AG04450 (cell line): ENCODE measurements at regions not wholly inside any gene's neighbourhood (a gene's known extent, or its start where the extent isn't known, plus 50 kb on each side); places are given as distances from the start of the nearest gene placed in this dataset.

ENCODE experiments used
- CTCF ChIA-PET: fragments of 300-600, 350-600 bp; formaldehyde crosslinking; extraction: SDS; loops from one replicate; lab custom pipeline; 2022; ENCODE audit warnings: antibody characterized with exemption, inconsistent platforms; lab: Charles Lee
- POLR2A ChIA-PET: fragments of 350-600 bp; formaldehyde crosslinking; extraction: SDS; loops from one replicate; lab custom pipeline; 2021; ENCODE audit warnings: antibody characterized with exemption, inconsistent platforms; lab: Yijun Ruan, JAX
- DNase-seq: peaks from one replicate; pipeline ENCODE4 v3.0.0-alpha.2; 2011; ENCODE audit warnings: low read depth, low spot score
- H3K27ac ChIP-seq: one replicate; pipeline ENCODE4 v1.5.1; 2012; ENCODE audit warnings: low read depth, low read length, control low read depth
- H3K27me3 ChIP-seq: one replicate; pipeline ENCODE4 v1.6.0; 2012; ENCODE audit warnings: low read length; ENCODE audit not compliant: control insufficient read depth, insufficient read depth
- H3K4me3 ChIP-seq: 2 replicates; pipeline ENCODE4 v1.5.1; 2011; ENCODE audit warnings: mild to moderate bottlenecking, low read depth, low read length, control low read depth
- H3K9me3 ChIP-seq: 2 replicates; pipeline ENCODE4 v1.5.1; 2012; ENCODE audit warnings: low read length; ENCODE audit not compliant: control insufficient read depth, insufficient read depth
- TF ChIP-seq, protein P1 (sequence below): IDR thresholded peaks from 2 replicates; pipeline ENCODE4 v1.5.1; 2011; ENCODE audit warnings: low read depth, low read length, control low read depth, inconsistent platforms

DNA sequence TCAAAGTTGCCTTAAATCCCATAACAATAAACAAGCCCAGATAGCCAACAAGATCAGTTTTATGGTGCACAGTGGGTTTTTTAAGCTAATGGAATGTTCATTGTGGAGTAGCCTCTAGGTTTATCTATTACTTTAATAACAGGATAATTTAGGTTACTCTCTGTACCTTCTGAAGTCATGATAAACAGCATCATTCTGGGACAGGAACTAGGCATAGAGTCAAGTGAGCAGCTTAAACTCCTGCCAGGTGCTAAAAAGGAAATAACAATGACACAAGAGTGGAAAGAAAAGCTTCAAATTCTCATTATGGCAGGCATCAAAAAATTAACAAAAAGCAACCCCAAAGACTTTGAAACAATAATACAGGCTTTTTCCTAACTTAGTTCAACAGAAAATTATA lies 228.8 kb downstream of the HACE1 start:
- CTCF ChIA-PET = interaction anchor here (0.6 kb wide), 1 partner anchor 23 kb away, joined by 3 read pairs; no protein-coding TSS in a partner anchor
- Histone ChIP-seq H3K4me3 (no peak overlapping the region), H3K9me3 (no peaks in the 10 kb centered on the region), H3K27ac (no peak overlapping the region), H3K27me3 (no peaks in the 10 kb centered on the region)
- TF ChIP-seq, protein P1, sequence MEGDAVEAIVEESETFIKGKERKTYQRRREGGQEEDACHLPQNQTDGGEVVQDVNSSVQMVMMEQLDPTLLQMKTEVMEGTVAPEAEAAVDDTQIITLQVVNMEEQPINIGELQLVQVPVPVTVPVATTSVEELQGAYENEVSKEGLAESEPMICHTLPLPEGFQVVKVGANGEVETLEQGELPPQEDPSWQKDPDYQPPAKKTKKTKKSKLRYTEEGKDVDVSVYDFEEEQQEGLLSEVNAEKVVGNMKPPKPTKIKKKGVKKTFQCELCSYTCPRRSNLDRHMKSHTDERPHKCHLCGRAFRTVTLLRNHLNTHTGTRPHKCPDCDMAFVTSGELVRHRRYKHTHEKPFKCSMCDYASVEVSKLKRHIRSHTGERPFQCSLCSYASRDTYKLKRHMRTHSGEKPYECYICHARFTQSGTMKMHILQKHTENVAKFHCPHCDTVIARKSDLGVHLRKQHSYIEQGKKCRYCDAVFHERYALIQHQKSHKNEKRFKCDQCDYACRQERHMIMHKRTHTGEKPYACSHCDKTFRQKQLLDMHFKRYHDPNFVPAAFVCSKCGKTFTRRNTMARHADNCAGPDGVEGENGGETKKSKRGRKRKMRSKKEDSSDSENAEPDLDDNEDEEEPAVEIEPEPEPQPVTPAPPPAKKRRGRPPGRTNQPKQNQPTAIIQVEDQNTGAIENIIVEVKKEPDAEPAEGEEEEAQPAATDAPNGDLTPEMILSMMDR = no peak
- no peak for DNase-seq
- POLR2A ChIA-PET = no interaction called here

GRCh38 chr6:104630522-104630921 lies 229.2 kb downstream of the HACE1 start:
- CTCF ChIA-PET = interaction anchor here (0.6 kb wide), 1 partner anchor 23 kb away, joined by 3 read pairs; no protein-coding TSS in a partner anchor
- POLR2A ChIA-PET = no interaction called here

GRCh38 chr6:104629826-104630225 lies 229.9 kb downstream of the HACE1 start:
- CTCF ChIA-PET = no interaction called here
- Histone ChIP-seq H3K9me3 (no peaks in the 10 kb centered on the region), H3K27me3 (no peaks in the 10 kb centered on the region), H3K4me3 (no peak overlapping the region), H3K27ac (no peak overlapping the region)
- POLR2A ChIA-PET = no interaction called here
- TF ChIP-seq, protein P1 = no peak
- DNase-seq = no peak

More at GRCh38 chr6:104630522-104630921, 229.2 kb downstream of the HACE1 start:
- no peak for DNase-seq
- H3K4me3 ChIP-seq = no peak overlapping the region
- TF ChIP-seq, protein P1 = no peak
- no peak overlapping the region for H3K27ac ChIP-seq
- no peaks in the 10 kb centered on the region for H3K27me3 ChIP-seq
- H3K9me3 ChIP-seq = no peaks in the 10 kb centered on the region

DNA sequence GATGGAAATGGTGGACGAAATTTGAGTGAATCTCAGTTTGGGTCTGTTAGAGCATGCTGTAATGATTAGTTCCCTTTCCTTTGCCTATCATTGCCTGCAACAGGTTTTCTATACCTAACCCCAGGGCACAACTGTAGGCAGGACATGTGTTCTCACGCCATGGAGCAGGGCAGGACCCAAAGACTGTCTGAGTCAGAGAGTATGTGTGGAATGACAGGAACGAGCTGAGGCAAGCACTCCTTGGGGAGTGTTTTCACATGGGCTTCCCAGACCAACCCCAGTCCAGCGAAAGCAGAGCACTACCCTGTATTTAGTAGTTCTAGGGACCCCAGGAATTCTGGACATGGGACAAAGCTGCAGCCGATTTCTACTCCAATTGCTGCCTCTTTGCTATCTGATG lies 234.2 kb downstream of the HACE1 start:
- TF ChIP-seq, protein P1 = no peak
- no peak for DNase-seq
- Histone ChIP-seq H3K27me3 (no peaks in the 10 kb centered on the region), H3K4me3 (no peak overlapping the region), H3K9me3 (no peaks in the 10 kb centered on the region), H3K27ac (no peak overlapping the region)
- CTCF ChIA-PET = no interaction called here
- POLR2A ChIA-PET = no interaction called here

GRCh38 chr6:104623052-104623690 lies 236.5 kb downstream of the HACE1 start:
- Histone ChIP-seq H3K9me3 (no peaks in the 10 kb centered on the region), H3K27me3 (no peaks in the 10 kb centered on the region), H3K4me3 (no peak overlapping the region), H3K27ac (no peak overlapping the region)
- ChIA-PET CTCF (no interaction called here), POLR2A (no interaction called here)
- DNase-seq = no peak
- TF ChIP-seq, protein P1 = no peak
